H1 (cell line): ENCODE measurements at regions not wholly inside any gene's neighbourhood (a gene's known extent, or its start where the extent isn't known, plus 50 kb on each side); places are given as distances from the start of the nearest gene placed in this dataset.

Source experiments
- ASH2L ChIP-seq: fragments of 200-600, 300-600 bp; sonication (generic); IDR thresholded peaks from one replicate; pipeline ENCODE4 v1.7.1; 2017; ENCODE audit warnings: low read length
- BRCA1 ChIP-seq: IDR thresholded peaks from 2 replicates; pipeline ENCODE4 v1.6.1; 2012; ENCODE audit warnings: low read depth, low read length, improper control_type of control experiment
- EZH2 ChIP-seq: fragments of 200-600 bp; sonication (generic); IDR thresholded peaks from 2 replicates; pipeline ENCODE4 v1.7.1; 2012; ENCODE audit warnings: low read depth, mild to moderate bottlenecking, moderate library complexity, low read length, inconsistent platforms; ENCODE audit not compliant: severe bottlenecking
- KDM4A ChIP-seq: IDR thresholded peaks from one replicate; pipeline ENCODE4 v1.7.1; 2012; ENCODE audit warnings: low read depth, mild to moderate bottlenecking, moderate library complexity, low read length, inconsistent platforms; ENCODE audit not compliant: severe bottlenecking

GRCh38 chr6:3999800-4000661, 78.9 kb downstream of the FAM217A start (continued):
- TF ChIP-seq EZH2 (no peak), KDM4A (no peak), ASH2L (no peak), BRCA1 (no peak)
- TF ChIP-seq, all 59 proteins: peak for 0
